Gastrocnemius medialis (tissue), 4 donors: ENCODE measurements at regions not wholly inside any gene's neighbourhood (a gene's known extent, or its start where the extent isn't known, plus 50 kb on each side); places are given as distances from the start of the nearest gene placed in this dataset.

Experiments used
- POLR2A ChIP-seq, 2 donors: fragments of 450-650 bp; IDR thresholded peaks; one replicate each; pipeline ENCODE4 v1.6.1; 2017; ENCODE audit warnings: antibody characterized with exemption in 2 of 2, mild to moderate bottlenecking in 2 of 2, moderate library complexity in 2 of 2
- TF ChIP-seq, protein P1 (sequence below), 5 experiments: fragments of 450-650 bp in 3 of 5; fragments of 200-600 bp in 2 of 5; sonication (generic) in 2 of 5; IDR thresholded peaks in 4 of 5; conservative IDR thresholded peaks in 1 of 5; 1 replicate in 4 of 5; 2 replicates in 1 of 5; pipeline ENCODE4 v1.5.1; 2016 to 2019; ENCODE audit warnings: antibody characterized with exemption in 5 of 5, mild to moderate bottlenecking in 3 of 5, moderate library complexity in 3 of 5

DNA sequence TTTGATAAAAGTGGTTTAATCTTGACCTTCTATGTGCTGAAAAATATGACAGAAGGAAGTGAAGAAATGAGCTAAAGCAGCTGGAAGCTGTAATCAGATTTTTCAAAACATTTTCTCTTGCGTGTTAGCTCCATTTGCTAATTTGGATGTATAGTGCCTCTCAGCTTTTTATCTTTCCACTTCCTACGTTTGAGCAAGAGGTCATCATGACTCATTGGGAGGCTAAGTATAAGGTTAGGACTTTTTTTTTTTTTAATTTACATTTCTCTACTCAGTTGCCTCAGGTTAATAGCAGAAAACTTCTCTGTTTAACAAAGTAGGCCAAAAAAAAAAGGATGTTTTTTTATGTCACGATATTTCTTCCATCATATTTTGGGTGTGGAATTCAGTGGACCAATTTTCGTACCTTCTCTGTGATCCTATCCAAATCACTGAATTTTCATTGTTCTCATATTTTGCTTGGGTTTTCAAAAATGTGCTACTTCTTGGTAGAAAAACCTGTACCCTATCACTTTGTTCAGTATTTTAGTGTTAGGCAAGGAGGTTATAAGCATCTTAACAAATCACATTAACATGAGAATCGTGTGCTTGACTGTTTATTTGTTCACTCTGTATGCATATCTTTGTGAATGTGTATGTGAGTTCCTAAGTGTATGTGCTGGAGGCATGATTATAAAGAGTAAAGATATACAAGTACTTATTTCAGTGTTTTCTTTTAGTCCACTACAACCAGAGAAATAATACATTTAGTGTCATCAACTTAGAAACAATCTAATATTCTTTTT lies 1028.3 kb upstream of the EYS start:
- TF ChIP-seq, protein P1, sequence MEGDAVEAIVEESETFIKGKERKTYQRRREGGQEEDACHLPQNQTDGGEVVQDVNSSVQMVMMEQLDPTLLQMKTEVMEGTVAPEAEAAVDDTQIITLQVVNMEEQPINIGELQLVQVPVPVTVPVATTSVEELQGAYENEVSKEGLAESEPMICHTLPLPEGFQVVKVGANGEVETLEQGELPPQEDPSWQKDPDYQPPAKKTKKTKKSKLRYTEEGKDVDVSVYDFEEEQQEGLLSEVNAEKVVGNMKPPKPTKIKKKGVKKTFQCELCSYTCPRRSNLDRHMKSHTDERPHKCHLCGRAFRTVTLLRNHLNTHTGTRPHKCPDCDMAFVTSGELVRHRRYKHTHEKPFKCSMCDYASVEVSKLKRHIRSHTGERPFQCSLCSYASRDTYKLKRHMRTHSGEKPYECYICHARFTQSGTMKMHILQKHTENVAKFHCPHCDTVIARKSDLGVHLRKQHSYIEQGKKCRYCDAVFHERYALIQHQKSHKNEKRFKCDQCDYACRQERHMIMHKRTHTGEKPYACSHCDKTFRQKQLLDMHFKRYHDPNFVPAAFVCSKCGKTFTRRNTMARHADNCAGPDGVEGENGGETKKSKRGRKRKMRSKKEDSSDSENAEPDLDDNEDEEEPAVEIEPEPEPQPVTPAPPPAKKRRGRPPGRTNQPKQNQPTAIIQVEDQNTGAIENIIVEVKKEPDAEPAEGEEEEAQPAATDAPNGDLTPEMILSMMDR (IDR thresholded peaks at IDR 0.05 in 4 of 5, conservative IDR thresholded peaks at IDR 0.05 in 1 of 5) = no peak
- TF ChIP-seq POLR2A (IDR thresholded peaks at IDR 0.05) = no peak
